ENCODE measurements at regions not wholly inside any gene's neighbourhood (a gene's known extent, or its start where the extent isn't known, plus 50 kb on each side); places are given as distances from the start of the nearest gene placed in this dataset.

DNA sequence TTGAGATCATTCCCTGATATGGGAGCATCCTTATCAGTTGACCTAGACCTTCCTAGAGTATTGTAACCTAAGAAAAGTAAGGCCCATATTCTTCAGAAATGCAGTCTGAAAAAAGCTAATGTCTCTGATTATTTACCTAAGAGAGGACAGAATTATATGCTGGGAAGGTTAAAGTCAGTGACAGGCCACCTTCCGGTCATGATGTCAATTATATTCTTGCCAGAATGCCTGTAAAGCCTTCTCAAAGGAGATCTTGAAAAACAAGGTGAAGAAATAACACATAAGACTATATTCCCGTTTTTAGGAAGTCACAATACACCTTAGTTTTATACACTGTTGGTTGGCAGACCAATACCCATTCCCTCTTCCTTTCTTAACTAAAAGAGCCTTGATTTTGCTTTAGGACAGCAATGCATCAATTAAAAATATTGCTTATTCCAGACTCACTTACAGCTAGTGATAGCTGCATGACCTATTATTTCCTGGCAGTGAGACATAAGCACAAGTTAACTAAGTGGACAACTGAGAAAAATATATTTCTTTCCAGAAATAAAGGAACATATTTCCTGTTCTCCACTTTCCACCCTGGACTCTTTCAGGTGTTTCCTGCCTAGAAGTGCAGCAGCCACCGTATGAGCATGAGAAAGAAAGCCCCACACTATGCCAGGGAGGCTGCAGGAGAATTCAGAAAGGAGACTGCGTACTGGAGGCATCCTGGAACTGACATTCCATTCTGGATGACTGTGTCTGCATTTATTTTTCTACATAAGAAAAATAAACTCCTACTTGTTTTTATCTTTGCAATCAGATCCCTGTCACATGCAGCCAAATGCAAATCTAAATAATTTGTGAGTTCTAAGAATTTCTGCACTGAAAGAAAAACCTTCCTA lies 332.9 kb upstream of the PTBP2 start:
- TF ChIP-seq, protein P1, sequence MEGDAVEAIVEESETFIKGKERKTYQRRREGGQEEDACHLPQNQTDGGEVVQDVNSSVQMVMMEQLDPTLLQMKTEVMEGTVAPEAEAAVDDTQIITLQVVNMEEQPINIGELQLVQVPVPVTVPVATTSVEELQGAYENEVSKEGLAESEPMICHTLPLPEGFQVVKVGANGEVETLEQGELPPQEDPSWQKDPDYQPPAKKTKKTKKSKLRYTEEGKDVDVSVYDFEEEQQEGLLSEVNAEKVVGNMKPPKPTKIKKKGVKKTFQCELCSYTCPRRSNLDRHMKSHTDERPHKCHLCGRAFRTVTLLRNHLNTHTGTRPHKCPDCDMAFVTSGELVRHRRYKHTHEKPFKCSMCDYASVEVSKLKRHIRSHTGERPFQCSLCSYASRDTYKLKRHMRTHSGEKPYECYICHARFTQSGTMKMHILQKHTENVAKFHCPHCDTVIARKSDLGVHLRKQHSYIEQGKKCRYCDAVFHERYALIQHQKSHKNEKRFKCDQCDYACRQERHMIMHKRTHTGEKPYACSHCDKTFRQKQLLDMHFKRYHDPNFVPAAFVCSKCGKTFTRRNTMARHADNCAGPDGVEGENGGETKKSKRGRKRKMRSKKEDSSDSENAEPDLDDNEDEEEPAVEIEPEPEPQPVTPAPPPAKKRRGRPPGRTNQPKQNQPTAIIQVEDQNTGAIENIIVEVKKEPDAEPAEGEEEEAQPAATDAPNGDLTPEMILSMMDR (optimal IDR thresholded peaks at IDR 0.05 in 1 of 3, IDR thresholded peaks at IDR 0.05 in 1 of 3, conservative IDR thresholded peaks at IDR 0.05 in 1 of 3; ENCODE audit: extremely low read depth in 1 of 3, insufficient read depth in 2 of 3, low read length in 3 of 3), result no peak
- no peak for TF ChIP-seq EZH2 (IDR thresholded peaks at IDR 0.05; ENCODE audit: low read length)

Data from keratinocyte (primary cell).